ENCODE measurements at regions not wholly inside any gene's neighbourhood (a gene's known extent, or its start where the extent isn't known, plus 50 kb on each side); places are given as distances from the start of the nearest gene placed in this dataset.

DNA sequence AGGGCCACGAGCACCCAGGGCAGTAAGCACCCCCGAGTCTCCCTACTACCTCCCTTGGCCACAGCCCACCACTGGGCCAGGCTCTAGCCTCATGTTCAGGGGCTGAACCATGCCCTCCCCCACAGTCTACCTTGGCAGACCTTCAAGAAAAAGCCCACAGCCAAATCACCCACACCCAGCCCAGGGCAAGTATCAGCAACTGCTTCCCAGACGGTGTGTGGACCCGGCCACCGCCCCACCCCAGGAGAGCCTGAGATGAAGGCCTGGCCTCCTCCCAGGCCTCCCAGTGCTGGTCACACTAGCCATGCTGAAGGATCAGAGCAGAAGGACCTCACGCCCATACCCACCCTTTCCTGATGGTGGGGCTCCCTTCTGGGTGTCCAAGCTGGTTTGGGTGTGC, 92.0 kb upstream of the LINGO1 start:
- H3K9me3 ChIP-seq: no peaks in the 10 kb centered on the region
- H3K27me3 ChIP-seq: peaks cover 0 to 48% (median 0%) of the 10 kb centered on the region in 4 donors
- DNase-seq (ENCODE audit: extremely low spot score): no peak
- WGBS: 82% methylated on average over 4 of the region's 6 CpGs
- no peak overlapping the region for H3K4me3 ChIP-seq
- no peaks in the 10 kb centered on the region for H3K4me1 ChIP-seq
- H3K27ac ChIP-seq (replicated peaks in 1 of 4): no peak overlapping the region
- no peaks in the 10 kb centered on the region for H3K36me3 ChIP-seq
- no peak for TF ChIP-seq CTCF (IDR thresholded peaks at IDR 0.05)
- intact Hi-C loops (cut with DNase I): no loop called here

DNA sequence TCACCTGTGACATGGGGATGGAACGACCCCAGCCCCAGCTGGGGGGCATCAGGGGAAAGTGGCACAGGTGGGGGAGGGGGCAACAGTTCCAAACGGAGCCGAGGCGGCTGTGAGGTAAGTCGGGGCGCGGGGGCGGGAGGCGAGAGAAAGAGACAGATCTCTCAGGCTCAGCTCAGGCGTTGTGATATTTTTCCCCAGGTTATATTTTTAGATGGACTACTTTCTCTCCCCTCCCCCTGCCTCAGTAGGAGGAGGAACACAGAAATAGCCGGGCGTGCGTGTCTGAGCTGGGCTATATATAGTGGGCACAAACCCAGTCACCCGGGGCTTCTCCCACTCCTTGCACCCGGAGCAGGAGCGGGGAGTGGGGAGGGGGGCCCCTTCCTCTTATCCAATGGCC, 91.0 kb upstream of the LINGO1 start:
- intact Hi-C loops (cut with DNase I): no loop called here
- no peak overlapping the region for H3K4me3 ChIP-seq
- no peak for DNase-seq (ENCODE audit: extremely low spot score)
- TF ChIP-seq CTCF (IDR thresholded peaks at IDR 0.05) (no peak), EP300 (IDR thresholded peaks at IDR 0.05) (no peak), POLR2AphosphoS5 (IDR thresholded peaks at IDR 0.05) (no peak), POLR2A (IDR thresholded peaks at IDR 0.05; ENCODE audit: low read depth) (no peak)
- 67% methylated on average over 15 of the region's 16 CpGs for WGBS
- H3K36me3 ChIP-seq: no peaks in the 10 kb centered on the region
- no peak overlapping the region for H3K27ac ChIP-seq (replicated peaks in 1 of 4)
- no peaks in the 10 kb centered on the region for H3K4me1 ChIP-seq
- peaks cover 0 to 45% (median 0%) of the 10 kb centered on the region in 4 donors for H3K27me3 ChIP-seq
- H3K9me3 ChIP-seq: no peaks in the 10 kb centered on the region

DNA sequence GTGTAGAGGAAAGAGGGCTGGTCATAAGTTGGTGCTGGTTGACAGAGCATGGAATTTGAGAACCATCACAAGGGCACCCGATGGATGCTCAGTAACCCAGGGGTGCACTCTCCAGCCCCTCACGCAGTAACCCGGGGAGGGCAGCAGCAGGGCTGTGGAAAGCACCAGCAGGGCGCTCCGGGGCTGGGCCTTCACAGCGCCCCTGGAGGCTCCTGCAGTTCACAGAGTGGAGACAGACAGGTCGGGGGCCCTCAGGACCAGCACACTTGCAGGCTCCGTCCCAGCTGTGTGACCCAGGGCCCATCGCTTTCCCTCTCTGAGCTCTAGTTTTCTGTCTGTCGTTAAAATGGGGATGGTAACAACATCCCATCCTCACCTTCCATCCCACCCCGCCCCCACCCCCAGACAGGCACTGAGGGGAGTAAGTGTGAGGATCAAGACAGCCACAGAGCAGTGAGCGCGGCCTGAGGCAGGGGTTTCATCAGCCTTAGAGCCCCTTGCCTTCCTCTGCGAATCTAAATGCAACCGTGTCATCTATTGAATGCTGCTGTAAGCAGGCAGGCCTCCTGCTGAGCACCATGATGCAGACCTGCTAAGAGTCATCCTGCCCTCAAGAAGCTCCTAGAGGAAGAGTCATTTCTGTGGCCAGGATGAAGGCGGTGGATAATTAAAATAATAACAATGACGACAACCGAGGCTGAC, 90.2 kb upstream of the LINGO1 start:
- Histone ChIP-seq H3K36me3 (no peaks in the 10 kb centered on the region), H3K9me3 (no peaks in the 10 kb centered on the region), H3K27ac (replicated peaks in 1 of 4) (no peak overlapping the region), H3K4me1 (no peaks in the 10 kb centered on the region), H3K4me3 (no peak overlapping the region), H3K27me3 (peaks cover 0 to 41% (median 0%) of the 10 kb centered on the region in 4 donors)
- intact Hi-C loops (cut with DNase I): no loop called here
- 84% methylated on average over 14 of the region's 18 CpGs for WGBS
- TF ChIP-seq CTCF (IDR thresholded peaks at IDR 0.05) (no peak), POLR2AphosphoS5 (IDR thresholded peaks at IDR 0.05) (no peak), EP300 (IDR thresholded peaks at IDR 0.05) (no peak), POLR2A (IDR thresholded peaks at IDR 0.05; ENCODE audit: low read depth) (no peak)
- DNase-seq (ENCODE audit: extremely low spot score): no peak

DNA sequence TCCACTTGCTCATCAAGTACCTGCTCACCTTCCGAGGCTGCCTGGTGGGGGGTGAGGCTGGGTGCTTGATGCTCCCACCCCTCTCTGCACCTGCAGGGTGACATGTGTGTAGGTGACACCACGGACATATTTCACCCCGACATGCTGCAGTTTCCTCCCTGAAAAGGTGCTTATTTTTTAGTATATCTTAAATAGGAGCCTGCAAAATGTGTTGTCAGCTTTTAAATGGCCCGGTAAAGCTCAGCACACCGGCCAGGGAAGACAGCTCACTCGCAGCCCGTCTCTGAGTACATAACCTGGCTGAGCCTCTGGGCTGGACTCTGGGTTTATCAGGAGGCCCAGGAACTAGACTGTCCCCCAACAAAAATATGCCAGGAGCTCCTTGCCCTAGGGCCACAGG, 89.3 kb upstream of the LINGO1 start:
- H3K27me3 ChIP-seq: peaks cover 0 to 48% (median 0%) of the 10 kb centered on the region in 4 donors

GRCh38 chr15:77720655-77721054, 87.9 kb upstream of the LINGO1 start:
- TF ChIP-seq EP300 (IDR thresholded peaks at IDR 0.05) (no peak), POLR2AphosphoS5 (IDR thresholded peaks at IDR 0.05) (no peak), CTCF (IDR thresholded peaks at IDR 0.05) (no peak), POLR2A (IDR thresholded peaks at IDR 0.05; ENCODE audit: low read depth) (no peak)
- intact Hi-C loops (cut with DNase I): no loop called here
- WGBS: 63% methylated on average over 10 of the region's 10 CpGs
- Histone ChIP-seq H3K36me3 (no peaks in the 10 kb centered on the region), H3K27me3 (peaks cover 0 to 50% (median 0%) of the 10 kb centered on the region in 4 donors), H3K4me1 (no peaks in the 10 kb centered on the region), H3K27ac (replicated peaks in 1 of 4) (no peak overlapping the region), H3K4me3 (no peak overlapping the region), H3K9me3 (no peaks in the 10 kb centered on the region)
- no peak for DNase-seq (ENCODE audit: extremely low spot score)

More for the DNA sequence above, 89.3 kb upstream of the LINGO1 start:
- Histone ChIP-seq H3K4me3 (no peak overlapping the region), H3K36me3 (no peaks in the 10 kb centered on the region), H3K27ac (replicated peaks in 1 of 4) (no peak overlapping the region), H3K4me1 (no peaks in the 10 kb centered on the region), H3K9me3 (no peaks in the 10 kb centered on the region)
- no peak for DNase-seq (ENCODE audit: extremely low spot score)
- intact Hi-C loops (cut with DNase I): no loop called here
- TF ChIP-seq POLR2A (IDR thresholded peaks at IDR 0.05; ENCODE audit: low read depth): no peak
- WGBS: 68% methylated on average over 7 of the region's 7 CpGs
